Ascending aorta (tissue), 2 donors: ENCODE measurements at regions not wholly inside any gene's neighbourhood (a gene's known extent, or its start where the extent isn't known, plus 50 kb on each side); places are given as distances from the start of the nearest gene placed in this dataset.

Experiments used
- DNase-seq, 2 donors: peaks; one replicate each; pipeline ENCODE4 v3.0.0-alpha.2; 2019; ENCODE audit warnings: low spot score in 2 of 2
- H3K27ac ChIP-seq, 2 donors: fragments of 200-600 bp; sonication (generic); one replicate each; pipeline ENCODE4 v1.5.1; 2016 to 2017; ENCODE audit warnings: mild to moderate bottlenecking in 1 of 2
- H3K27me3 ChIP-seq: fragments of 200-600 bp; sonication (generic); one replicate; pipeline ENCODE4 v1.5.1; 2017
- H3K36me3 ChIP-seq, 2 donors: fragments of 200-600 bp; sonication (generic); one replicate each; pipeline ENCODE4 v1.5.1; 2016
- H3K4me1 ChIP-seq, 2 donors: fragments of 200-600 bp; sonication (generic); one replicate each; pipeline ENCODE4 v1.5.1; 2016 to 2017; ENCODE audit warnings: mild to moderate bottlenecking in 1 of 2
- H3K4me3 ChIP-seq, 2 donors: fragments of 200-600 bp; sonication (generic); one replicate each; pipeline ENCODE4 v1.5.1; 2016 to 2017; ENCODE audit warnings: mild to moderate bottlenecking in 1 of 2
- H3K9me3 ChIP-seq, 2 donors: fragments of 200-600 bp; sonication (generic); one replicate each; pipeline ENCODE4 v1.5.1; 2016
- CTCF ChIP-seq, 3 experiments: fragments of 200-600 bp in 2 of 3; fragments of 450-650 bp in 1 of 3; sonication (generic) in 2 of 3; IDR thresholded peaks; one replicate each; pipeline ENCODE4 v1.5.1; 2016 to 2019; ENCODE audit warnings: antibody characterized with exemption in 3 of 3, mild to moderate bottlenecking in 1 of 3, moderate library complexity in 1 of 3
- intact Hi-C: fragments of 100-400 bp; cut with DNase I; formaldehyde crosslinking; loops from one replicate; pipeline ENCODE4 v1.15.1; 2023

DNA sequence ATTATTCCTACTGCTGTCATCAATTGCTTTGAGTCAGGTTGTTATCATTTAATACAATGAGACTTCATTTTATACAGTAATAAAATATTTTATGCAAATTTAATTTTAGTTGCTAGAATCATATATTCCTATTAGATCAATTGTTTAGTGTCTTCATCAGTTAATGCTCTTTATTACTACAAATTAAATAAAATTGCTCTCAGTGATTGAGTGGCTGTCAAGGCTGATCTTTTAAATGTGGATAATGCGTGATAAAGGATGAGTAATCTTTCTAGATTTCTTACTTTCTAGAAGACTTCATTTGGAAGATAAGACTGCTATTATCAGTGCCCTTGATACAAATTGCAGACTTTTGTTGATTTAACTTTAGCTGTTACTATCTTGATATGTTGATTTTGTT, 59.6 kb upstream of the CDH2 start:
- Histone ChIP-seq H3K27me3 (no peaks in the 10 kb centered on the region), H3K4me1 (no peaks in the 10 kb centered on the region), H3K27ac (no peak overlapping the region), H3K36me3 (no peaks in the 10 kb centered on the region), H3K9me3 (no peaks in the 10 kb centered on the region), H3K4me3 (no peak overlapping the region)
- intact Hi-C loops = no loop called here
- no peak for TF ChIP-seq CTCF (IDR thresholded peaks at IDR 0.05)
- DNase-seq = no peak
